Middle frontal gyrus (tissue), 1 donor: ENCODE measurements at regions not wholly inside any gene's neighbourhood (a gene's known extent, or its start where the extent isn't known, plus 50 kb on each side); places are given as distances from the start of the nearest gene placed in this dataset.
"Not testable (repeated sequence)": the region's sequence is repeated elsewhere in the genome, so short reads cannot be mapped to it uniquely, and the experiment has no call there.

ENCODE experiments used
- DNase-seq: peaks from one replicate; pipeline ENCODE4 v3.0.0-alpha.2; 2015; ENCODE audit warnings: low spot score; ENCODE audit errors: extremely low spot score

GRCh38 chr13:44052780-44053184 lies 173.1 kb downstream of the LACC1 start:
- DNase-seq: no peak

- no peak for DNase-seq
Measured at GRCh38 chr13:44053208-44053607, 173.5 kb downstream of the LACC1 start.

DNA sequence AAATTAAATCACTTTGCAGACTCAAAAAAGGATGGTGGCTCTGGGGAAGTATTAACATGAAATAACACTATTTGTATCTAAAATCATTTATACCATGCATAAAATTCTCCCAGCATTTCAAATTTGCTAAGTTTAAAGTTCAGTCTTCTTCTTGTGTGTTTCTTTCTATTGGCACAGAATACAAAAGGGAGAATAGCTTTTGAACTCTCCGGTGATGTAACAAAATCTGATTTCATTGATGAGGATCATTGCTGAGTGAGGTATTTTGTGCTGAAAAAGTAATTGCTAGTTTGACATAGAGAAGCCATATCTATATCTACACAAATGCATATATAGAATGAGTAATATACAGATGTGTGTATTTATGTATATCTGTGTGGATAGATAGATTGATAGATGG lies 174.8 kb downstream of the LACC1 start:
- DNase-seq: no peak

DNA sequence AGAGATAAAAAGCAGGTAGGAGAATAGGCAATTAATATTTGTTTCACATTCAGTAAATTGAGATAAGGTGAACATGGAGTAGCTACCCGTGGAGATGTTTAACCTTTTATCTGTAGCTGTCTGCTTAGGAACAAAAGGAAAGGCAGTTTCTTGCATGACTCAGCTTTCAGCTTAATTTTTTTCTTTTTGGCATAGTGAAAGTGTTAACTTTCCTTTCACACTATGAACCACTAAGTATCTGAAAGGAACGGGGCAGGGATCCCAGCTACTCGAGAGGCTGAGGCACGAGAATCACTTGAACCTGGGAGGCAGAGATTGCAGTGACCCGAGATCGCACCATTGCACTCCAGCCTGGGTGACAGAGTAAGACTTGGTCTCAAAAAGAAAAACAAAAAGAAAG lies 176.0 kb downstream of the LACC1 start:
- DNase-seq: not testable (repeated sequence)

- DNase-seq: no peak
Measured at GRCh38 chr13:44058067-44058466, 178.4 kb downstream of the LACC1 start.

DNA sequence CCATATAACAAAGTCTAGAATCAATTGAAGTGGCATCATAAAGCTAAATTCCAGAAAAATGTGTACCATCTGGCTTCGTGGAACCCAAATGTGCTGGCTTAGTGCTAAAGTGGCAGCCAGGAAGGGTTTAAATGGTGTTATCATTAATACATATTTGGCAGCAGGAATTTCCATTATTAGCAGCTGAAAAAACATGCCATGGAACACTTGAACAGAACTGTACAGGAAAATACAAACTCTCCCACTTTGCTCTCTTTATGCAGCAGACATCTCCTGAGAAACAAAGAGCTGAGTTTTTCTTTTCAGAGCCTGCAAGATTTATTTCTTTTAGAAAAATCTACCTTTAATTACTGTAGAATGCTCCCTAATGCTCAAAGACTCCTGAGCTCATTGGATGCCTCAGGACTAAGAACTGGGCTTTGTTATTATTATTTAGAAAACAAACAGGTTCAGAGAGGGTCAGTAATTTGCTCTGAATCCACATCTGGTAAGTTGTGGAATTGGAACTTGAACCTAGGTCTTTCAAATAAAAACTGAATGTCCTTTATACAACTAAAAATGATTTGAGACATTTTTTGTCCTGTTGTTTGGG lies 179.0 kb downstream of the LACC1 start:
- DNase-seq: no peak

- DNase-seq: no peak
Measured at GRCh38 chr13:44061876-44062275, 182.2 kb downstream of the LACC1 start.

DNA sequence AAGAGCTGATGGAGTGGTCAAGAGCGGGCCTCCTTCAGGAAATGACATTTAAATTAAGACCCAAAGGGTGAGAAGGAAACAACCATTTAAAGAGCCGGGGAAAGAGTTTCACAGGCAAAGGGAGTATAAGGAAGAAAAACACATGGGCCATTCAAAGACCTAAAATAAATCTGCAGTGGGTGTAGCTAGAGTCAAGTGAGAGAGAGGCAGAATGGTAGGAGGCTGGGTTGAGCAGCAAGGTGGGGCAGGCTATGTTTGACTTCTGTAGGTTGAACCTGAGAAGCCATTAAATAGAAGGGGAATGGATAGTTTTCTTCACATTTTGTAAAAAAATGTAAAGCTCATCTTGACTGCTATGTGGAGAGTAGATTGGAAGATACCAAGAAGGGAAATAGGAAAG lies 183.8 kb downstream of the LACC1 start:
- DNase-seq: no peak

- DNase-seq: no peak
Measured at GRCh38 chr13:44063881-44064280, 184.2 kb downstream of the LACC1 start.

DNA sequence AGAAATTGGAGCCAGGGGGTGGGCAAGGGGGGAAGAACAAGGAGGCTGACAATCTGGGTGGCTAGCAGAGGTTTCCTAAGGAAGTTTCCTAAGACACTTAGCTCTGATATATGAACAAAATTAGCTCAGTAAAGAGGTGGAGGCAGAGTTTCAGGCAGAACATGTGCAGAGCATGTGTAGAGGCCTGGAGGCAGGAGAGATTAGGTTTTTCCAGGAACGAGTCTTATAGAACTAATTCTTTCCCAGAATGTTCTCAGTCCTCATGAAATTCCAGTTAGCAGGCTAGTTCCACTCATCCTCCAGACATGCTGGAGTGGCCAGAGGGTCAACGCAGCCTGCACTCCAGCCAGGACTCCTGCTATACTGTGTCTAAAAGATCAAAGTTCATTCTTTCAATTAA lies 184.7 kb downstream of the LACC1 start:
- DNase-seq: no peak

DNA sequence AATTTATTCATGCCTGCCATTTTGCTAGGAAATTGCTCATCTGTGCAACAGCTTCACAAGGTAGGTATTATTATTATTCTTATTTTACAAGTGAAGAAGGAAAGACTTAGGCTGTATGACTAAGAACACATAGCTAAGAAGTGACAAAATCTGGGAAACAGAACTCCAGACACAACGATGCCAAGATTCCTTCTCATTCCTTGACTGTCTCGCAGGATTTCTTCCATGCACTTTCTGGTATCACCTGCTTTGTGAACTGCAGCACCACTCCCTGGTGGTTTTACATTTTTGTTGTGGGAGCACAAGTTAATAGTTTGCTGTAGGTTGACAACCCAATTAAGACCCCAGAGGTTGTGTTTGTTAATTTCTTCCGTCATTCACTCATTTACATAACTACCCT lies 188.5 kb downstream of the LACC1 start:
- no peak for DNase-seq

DNA sequence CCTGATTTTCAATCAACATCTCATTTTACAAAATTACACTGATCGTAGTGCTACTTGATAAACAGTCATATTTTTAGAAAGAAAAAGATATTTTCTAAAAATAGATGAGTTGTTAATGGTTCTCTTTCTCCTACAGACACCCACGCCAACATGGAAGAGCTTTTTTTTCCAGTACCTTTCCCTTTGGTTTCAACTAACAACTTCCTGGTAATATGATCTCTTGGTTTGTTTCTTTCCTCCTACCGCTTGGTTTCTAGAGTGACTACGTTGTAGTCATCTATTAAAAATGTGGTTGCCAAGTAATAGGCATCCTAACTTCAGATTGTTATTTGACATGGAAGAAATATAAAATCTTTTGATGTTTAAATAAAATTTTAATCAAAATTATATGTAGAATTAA lies 189.0 kb downstream of the LACC1 start:
- no peak for DNase-seq

DNA sequence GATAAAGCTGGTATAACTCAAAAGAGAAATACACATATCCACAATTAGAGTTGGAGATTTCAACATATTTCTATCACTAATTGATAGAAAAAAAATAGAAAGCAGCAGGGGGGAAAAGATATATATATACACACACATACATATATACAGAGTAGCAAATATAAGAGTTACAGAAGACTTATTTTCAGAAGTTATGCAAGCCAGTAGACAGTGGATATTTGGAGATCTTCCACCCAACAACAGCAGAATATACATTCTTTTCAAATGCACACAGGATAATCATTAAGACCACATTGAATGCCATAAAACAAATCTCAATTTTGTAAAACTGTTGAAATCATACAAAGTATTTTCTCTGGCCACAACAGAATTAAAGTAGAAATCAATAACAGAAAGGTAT lies 192.8 kb downstream of the LACC1 start:
- no peak for DNase-seq

GRCh38 chr13:44074611-44075010 lies 194.9 kb downstream of the LACC1 start:
- no peak for DNase-seq

GRCh38 chr13:44075113-44075512 lies 195.4 kb downstream of the LACC1 start:
- DNase-seq: no peak

DNA sequence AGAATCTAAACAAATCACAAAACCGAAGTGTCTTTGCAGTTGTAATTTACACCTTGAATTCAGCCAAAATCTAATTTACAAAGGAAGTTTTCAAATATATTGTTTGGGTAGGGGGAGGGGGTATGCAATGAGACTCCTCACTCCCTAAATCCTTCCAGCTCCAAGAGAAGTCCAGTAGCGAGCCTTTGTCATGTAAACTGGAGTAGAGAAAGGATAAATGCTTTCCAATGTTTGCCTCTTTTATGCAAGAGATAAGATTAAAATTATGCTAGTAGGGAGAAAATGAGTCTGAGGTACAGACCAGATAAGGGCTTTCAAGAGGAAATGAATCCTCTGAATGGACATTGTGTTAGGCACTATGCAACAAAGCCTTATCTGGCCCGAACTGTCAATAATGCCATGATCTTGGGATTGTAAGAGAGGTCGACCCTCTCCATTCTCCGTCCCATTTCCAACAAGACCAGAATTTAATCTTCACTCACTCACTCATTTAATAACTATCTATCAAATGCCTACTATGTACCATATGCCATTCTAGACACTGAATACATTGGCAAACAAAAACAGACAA lies 199.2 kb downstream of the LACC1 start:
- no peak for DNase-seq

DNA sequence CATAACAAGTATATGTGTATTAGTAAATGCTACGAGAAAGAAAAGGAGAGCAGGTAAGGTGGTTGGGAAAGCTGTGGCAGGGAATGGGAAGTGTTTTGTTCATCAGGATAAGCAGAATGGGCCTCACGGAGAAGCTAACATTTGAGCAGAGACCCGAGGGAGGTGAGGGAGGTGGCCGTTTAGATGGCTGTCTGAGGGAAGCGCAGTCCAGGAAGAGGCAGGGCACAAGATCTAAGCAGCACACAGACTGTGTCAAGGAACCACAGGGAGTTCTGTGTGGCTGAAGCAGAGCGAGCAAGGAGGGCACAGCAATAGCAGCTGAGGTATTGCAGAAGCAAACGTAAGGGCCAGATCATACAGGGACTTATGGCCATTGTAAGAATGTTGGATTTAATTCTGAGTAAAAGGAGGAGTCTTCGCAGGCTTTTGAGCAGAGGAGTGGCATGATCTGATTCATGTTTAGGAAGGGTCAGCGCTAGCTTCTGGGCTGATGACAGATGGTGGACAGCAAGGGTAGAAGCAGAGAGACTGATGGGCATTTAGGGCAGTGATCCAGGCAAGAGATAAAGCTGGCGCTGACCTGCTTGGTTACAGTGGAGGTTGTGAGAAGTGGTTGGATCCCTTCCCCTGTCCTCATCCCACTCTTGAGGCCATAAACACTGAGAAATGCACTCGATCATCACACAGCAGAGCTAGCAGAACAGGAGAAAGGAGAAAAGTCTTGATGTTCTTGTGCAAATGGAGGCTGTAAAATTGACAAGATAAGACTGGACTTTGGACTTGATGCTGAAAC lies 199.9 kb downstream of the LACC1 start:
- DNase-seq: no peak

DNA sequence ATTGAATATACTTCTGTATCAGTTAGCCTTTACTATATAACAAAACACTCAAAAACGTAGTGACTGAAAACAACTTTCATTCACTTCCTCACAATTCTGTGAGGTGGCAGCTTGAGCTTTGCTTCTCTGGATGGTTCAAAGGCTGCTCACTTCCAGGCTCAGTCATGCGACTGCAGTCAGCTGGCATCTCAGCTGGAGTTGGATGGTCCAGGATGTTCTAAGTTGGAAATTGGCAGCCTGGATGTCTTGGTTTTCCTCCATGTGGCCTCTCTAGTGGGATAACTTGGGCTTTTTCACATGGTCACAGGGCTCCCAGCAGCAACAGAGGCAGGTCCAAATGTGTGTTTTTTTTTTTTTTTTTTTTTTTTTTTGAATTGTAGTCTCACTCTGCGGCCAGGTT lies 204.4 kb downstream of the LACC1 start:
- DNase-seq: no peak

- DNase-seq: no peak
Measured at GRCh38 chr13:44086389-44086788, 206.7 kb downstream of the LACC1 start.

GRCh38 chr13:44088411-44088810 lies 208.7 kb downstream of the LACC1 start:
- no peak for DNase-seq

DNA sequence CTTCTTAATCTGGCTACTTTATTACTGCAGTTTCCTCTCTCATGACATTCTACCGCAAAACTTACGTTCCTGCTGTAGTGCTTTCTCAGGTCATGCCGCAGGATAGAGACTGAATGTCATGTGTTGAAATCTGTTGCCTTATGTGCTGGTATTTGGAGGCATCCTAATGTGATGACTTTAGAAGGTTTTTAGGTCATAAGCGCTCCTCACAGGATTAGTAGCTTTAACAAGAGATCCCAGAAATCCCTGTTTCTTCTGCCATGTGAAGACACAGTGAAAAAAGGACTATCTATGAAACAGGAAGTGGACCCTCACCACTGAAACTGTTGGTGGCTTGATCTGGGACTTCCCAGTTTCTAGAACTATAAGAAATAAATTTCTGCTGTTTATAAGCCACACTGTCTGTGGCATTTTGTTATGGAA lies 209.3 kb downstream of the LACC1 start:
- no peak for DNase-seq

DNA sequence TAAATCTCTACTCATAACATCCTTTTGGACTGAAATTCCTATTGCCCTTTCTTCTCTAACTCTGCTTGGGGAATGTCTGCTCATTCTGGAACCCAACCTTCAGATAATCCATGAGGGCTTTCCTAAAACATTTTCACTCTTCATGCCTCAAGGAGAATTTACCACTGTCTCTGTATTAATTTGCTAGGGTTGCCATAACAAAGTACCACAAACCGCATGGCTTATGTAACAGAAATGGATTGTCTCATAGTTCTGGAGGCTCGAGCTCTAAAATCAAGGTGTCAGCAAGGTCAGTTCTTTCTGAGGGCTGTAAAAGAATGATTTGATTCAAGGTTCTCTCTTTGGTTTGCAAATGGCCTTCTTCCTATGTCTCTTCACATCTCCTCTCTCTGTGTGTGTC lies 209.7 kb downstream of the LACC1 start:
- no peak for DNase-seq
